Lower lobe of right lung (tissue), 2 donors: ENCODE measurements at regions not wholly inside any gene's neighbourhood (a gene's known extent, or its start where the extent isn't known, plus 50 kb on each side); places are given as distances from the start of the nearest gene placed in this dataset.

Experiments
- ATAC-seq, 2 donors: fragments of 200-7000 bp; cut with Tn5 transposase; one replicate each; pipeline ENCODE4 v1.9.1; 2020 to 2022; ENCODE audit warnings: mild to moderate bottlenecking in 2 of 2, moderate library complexity in 2 of 2
- DNase-seq: peaks from one replicate; pipeline ENCODE4 v3.0.0-alpha.2; 2020
- H3K27ac ChIP-seq: fragments of 200-600 bp; one replicate; pipeline ENCODE4 v1.8.0; 2022
- H3K27me3 ChIP-seq: fragments of 200-600 bp; one replicate; pipeline ENCODE4 v1.8.0; 2022; ENCODE audit warnings: low read depth
- H3K36me3 ChIP-seq: fragments of 200-600 bp; one replicate; pipeline ENCODE4 v1.8.0; 2022; ENCODE audit warnings: mild to moderate bottlenecking
- H3K4me1 ChIP-seq: fragments of 200-600 bp; one replicate; pipeline ENCODE4 v1.8.0; 2022
- H3K4me3 ChIP-seq: fragments of 200-600 bp; one replicate; pipeline ENCODE4 v1.8.0; 2022; ENCODE audit warnings: mild to moderate bottlenecking
- H3K9me3 ChIP-seq: fragments of 200-600 bp; one replicate; pipeline ENCODE4 v1.8.0; 2022
- CTCF ChIP-seq: fragments of 200-600 bp; IDR thresholded peaks from one replicate; pipeline ENCODE4 v1.8.0; 2022; ENCODE audit warnings: antibody characterized with exemption, mild to moderate bottlenecking
- intact Hi-C: fragments of 100-400 bp; cut with DNase I; formaldehyde crosslinking; loops from one replicate; pipeline ENCODE4 v1.11.0; 2022
- donor health status: DM: no; HTN: yes; CAD: no; lungs with severe emphysema.

DNA sequence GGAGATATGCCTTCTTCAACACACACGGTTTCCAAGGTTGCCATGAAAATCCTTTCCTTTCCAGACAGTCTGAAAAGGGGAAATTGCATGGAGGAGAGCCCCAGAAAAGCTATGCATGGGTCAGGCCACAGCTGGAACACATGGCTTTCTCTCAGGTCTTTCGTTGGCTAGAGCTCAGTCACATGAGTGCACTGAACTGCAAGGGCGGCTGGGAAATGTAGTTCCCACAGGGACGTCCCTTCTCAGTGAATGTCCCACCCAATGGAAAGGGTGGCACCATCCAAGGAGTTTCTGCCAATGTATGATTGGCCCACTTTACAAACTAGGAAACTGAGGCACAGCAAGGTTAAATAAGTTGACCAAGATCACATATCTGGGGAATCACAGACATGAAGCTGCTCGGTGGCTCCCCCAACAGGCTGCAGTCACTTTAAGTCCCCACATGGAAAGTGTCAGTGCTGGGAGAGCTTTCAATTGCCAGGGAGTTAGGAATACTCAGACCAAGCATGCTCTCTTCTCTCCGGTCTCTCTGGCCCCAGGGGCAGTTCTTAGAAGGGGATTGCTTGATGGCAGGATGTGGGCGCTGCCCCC, 571.3 kb downstream of the GLRX3 start:
- Histone ChIP-seq H3K4me3 (no peak overlapping the region), H3K27me3 (peaks cover 4% of the 10 kb centered on the region), H3K9me3 (no peaks in the 10 kb centered on the region), H3K36me3 (no peaks in the 10 kb centered on the region), H3K27ac (no peak overlapping the region), H3K4me1 (no peaks in the 10 kb centered on the region)
- DNase-seq (no peak), ATAC-seq (no peak)
- TF ChIP-seq CTCF = no peak
- intact Hi-C loops = no loop called here

DNA sequence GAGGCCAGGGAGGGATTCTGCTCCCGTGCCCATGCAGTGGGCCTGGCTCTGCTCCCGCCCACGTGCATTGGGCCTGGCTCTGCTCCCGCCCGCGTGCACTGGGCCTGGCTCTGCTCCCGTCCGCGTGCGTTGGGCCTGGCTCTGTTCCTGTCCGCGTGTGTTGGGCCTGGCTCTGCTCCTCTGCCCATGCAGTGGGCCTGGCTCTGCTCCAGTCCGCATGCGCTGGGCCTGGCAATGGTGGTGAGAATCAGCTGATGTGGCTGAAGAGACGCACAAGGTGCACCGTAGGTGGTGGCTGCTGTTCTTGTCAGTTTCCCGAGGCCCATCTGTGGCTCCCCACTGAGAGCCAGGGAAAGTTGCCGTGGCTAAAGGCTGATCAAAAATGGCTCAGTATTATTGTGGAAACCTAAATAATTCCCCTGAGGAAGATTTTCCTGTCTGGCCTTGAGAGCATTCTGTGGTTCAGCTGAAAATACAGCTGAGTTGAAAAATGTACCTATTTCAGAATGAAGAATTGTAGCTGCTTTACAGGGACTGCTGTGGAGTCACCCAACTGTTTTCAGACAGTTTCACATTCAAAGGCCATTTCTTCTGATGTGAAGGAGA, 572.4 kb downstream of the GLRX3 start:
- ATAC-seq (no peak), DNase-seq (no peak)
- Histone ChIP-seq H3K9me3 (no peaks in the 10 kb centered on the region), H3K27ac (no peak overlapping the region), H3K4me1 (no peaks in the 10 kb centered on the region), H3K4me3 (no peak overlapping the region), H3K36me3 (no peaks in the 10 kb centered on the region), H3K27me3 (peaks cover 5% of the 10 kb centered on the region)
- intact Hi-C loops = no loop called here
- no peak for TF ChIP-seq CTCF

GRCh38 chr10:130709415-130709814, 573.2 kb downstream of the GLRX3 start:
- Histone ChIP-seq H3K4me3 (no peak overlapping the region), H3K27ac (no peak overlapping the region), H3K9me3 (no peaks in the 10 kb centered on the region), H3K4me1 (no peaks in the 10 kb centered on the region), H3K27me3 (peaks cover 9% of the 10 kb centered on the region), H3K36me3 (no peaks in the 10 kb centered on the region)
- no peak for ATAC-seq
- TF ChIP-seq CTCF = no peak
- no peak for DNase-seq
- intact Hi-C loops = no loop called here

- DNase-seq (no peak), ATAC-seq (no peak)
- no peaks in the 10 kb centered on the region for H3K9me3 ChIP-seq
- TF ChIP-seq CTCF = no peak
- no peak overlapping the region for H3K4me3 ChIP-seq
- no peaks in the 10 kb centered on the region for H3K4me1 ChIP-seq
- no peaks in the 10 kb centered on the region for H3K36me3 ChIP-seq
- peaks cover 9% of the 10 kb centered on the region for H3K27me3 ChIP-seq
- no peak overlapping the region for H3K27ac ChIP-seq
- intact Hi-C loops = no loop called here
Measured at GRCh38 chr10:130711072-130711471, 574.9 kb downstream of the GLRX3 start.

- intact Hi-C loops = no loop called here
- no peak overlapping the region for H3K4me3 ChIP-seq
- H3K9me3 ChIP-seq = no peaks in the 10 kb centered on the region
- ATAC-seq (no peak), DNase-seq (no peak)
- H3K36me3 ChIP-seq = no peaks in the 10 kb centered on the region
- no peaks in the 10 kb centered on the region for H3K4me1 ChIP-seq
- peaks cover 9% of the 10 kb centered on the region for H3K27me3 ChIP-seq
- no peak overlapping the region for H3K27ac ChIP-seq
- TF ChIP-seq CTCF = no peak
Measured at GRCh38 chr10:130713135-130713534, 576.9 kb downstream of the GLRX3 start.
